Loucy (cell line): ENCODE measurements at regions not wholly inside any gene's neighbourhood (a gene's known extent, or its start where the extent isn't known, plus 50 kb on each side); places are given as distances from the start of the nearest gene placed in this dataset.

Experiments used
- CTCF ChIP-seq: fragments of 200-600 bp; sonication (generic); conservative IDR thresholded peaks from 2 replicates; pipeline ENCODE4 v1.5.1; 2014; ENCODE audit warnings: mild to moderate bottlenecking, antibody characterized with exemption, low read length
- EZH2phosphoT487 ChIP-seq: fragments of 200-600 bp; IDR thresholded peaks from 2 replicates; pipeline ENCODE4 v1.6.1; 2018; ENCODE audit warnings: antibody characterized with exemption, mild to moderate bottlenecking, moderate library complexity, borderline replicate concordance

DNA sequence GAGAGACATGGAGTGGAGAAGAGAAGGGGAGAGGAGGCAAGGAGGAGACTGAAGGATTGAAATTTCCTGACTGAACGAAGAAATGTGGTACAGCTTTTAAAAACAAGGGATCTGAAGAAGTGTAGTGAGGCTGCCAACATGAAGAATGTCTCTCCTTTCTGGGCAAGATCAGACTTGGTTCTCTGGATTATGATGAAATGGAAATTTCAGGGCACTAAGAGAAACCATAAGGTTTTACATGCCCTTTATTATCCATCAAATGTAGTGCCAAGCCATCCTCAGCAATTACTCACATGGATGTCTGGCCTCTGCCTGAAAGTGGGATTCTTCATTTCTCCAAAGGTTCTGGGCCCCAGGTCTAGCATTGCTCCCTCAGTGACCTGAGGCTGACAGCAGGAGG, 77.6 kb upstream of the CCDC80 start:
- no peak for TF ChIP-seq CTCF
- TF ChIP-seq EZH2phosphoT487: no peak
